ENCODE measurements at regions not wholly inside any gene's neighbourhood (a gene's known extent, or its start where the extent isn't known, plus 50 kb on each side); places are given as distances from the start of the nearest gene placed in this dataset.

DNA sequence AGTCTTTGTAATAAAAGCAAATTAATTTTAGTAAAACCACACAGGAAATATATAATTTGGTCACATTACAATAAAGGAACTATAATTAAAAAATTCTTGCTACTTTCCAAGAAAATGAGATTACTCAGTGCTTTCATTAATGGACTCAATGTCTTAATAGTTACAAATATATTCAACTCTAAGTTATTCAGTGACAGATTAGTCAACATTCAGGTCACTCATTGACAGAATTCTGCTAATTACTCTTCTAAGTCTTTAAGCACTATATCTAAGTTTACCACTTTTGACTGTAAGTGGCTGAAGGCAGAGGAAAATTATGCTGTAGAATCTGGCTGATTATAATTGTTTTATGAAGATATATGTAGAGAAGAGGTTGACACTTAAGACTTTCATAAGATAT lies 1365.0 kb downstream of the EFNB2 start:
- no peak for DNase-seq

DNA sequence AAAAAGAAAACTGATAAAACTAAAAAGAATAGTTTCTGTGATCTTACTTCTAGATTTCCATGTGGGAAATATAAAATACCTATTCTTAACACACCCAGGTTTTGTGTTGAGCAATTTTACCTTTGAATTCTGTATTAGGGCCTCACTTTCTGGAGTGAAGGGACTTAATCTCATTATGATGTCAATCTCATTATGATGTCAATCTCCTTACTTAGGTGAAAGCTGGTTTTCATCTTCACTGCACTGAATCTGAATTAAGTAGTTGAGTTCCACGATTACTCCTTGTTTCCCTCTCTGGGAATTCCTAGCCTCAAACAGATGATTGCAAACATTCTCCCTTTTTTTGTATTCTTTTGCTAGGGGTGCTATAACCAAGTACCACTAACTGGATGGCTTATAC lies 1367.2 kb downstream of the EFNB2 start:
- no peak for DNase-seq

DNA sequence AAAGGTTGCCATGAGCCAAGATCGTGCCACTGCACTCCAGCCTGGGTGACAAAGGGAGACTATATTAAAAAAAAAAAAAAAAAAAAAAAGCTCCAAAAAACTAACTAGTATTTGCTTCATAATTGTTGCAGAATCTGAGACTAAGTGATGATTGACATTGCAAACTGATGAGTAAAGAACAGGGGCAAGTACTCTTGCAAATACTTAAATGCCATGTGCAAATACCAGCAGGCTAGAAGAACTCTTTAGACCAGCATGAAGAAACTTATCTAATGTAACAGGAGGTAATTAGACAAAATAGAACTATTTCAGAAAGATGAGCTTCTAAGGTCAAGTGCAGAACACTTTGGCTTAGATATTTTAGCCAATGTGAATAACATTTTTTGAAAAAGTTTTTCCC lies 1368.1 kb downstream of the EFNB2 start:
- DNase-seq = no peak

DNA sequence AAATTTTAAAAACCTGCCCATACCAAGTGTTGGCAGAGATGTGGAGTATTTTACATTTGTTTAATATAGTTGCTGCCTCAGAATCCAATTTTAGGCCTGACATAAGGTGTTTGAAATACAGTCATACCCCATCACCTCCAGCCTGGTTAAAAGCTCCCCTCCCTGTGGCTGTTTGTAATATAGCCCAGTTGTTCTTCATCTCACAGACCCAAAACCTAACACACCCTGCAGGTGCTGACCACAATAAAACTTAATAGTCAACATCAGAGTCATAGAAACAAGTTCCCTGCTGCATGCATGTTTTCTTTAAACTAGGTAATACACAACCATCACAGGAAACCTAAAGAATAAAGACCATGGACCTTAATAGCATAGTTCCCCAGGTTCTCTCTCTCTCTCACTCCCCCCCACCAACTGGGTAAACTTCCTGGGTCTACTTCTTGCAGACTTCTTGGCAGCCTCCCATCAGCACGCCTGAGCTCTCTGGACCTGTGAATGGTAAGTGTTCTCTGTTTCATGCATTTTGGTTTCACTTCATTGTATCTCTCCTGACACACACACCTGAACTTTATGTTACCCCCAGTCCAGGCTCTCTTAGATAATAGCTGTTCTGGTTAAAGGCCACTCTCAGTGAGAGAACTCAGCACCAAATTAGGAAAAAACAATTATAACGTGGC lies 1369.9 kb downstream of the EFNB2 start:
- DNase-seq = no peak

DNA sequence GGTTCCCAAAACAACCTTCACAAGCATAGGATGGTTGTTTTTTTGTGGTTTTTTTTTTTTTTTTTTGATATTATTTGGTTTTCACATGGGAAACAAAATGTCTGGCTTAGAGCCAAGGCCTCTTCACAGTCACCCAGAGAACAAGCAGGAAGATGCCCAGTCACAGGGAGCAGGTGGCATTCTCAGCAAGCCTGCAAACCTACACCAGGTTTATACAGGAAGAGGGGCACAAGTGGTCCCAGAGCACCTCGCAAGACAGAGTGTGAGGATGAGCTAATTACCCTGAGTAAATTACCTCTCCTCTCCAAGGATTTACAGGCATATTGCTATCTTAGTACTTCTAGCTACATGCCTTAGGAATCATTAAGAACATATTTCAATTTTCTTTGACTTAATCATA lies 1375.6 kb downstream of the EFNB2 start:
- DNase-seq = no peak

DNA sequence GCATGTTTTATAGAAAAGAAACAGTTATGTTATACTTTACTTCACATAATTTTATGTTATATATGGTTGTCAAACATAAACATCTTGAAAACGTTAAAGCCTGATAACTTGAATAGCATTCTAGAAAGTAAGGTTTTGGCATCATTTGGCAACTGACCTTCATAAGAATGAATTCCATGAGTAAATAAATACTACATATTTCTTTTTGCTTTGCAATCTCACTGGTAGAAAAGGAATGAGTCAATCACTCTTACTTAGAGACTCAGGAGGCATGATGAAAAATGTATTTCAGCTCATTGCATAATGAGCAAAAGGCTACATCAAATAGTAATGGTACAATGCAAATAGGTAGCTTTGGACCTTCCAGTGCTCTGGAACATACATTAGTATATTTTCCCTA lies 1381.9 kb downstream of the EFNB2 start:
- peak; percentile 3 for DNase-seq

DNA sequence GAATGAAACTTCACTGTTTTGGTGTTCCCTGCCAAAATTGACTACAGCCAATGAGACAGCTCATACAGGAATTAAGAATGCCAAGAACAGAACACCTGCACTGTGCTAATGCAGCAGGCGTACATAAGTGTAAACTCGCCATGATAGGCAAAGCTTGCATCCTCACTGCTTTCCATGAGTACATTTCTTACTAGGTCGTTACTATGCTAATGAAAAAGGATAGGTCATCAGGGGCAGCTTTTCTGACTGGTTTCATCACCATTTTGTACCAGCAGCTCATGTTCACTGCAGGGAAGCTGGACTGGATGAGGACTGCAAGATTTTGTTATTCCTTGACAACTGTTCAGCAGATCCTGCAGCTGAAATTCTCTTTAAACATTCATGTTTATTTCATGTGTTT lies 1383.8 kb downstream of the EFNB2 start:
- no peak for DNase-seq

DNA sequence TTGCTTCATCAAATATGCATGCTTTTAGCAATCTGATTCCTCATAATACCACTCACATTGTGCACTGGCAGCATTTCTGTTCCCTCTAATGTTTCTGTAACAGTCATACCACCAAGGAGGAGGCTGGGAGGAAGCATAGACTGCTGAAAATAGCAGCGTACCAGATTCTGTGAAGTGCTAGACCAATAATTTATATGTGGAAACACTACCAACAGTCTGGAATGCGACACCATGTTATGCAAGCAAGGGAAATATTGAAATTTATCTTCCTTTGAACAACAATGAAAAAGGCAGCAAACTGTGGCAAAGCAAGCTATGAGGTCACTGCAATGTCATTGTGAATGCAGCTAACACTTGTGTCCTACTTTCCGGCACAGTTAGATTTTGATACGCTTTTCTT lies 1388.0 kb downstream of the EFNB2 start:
- DNase-seq = no peak

DNA sequence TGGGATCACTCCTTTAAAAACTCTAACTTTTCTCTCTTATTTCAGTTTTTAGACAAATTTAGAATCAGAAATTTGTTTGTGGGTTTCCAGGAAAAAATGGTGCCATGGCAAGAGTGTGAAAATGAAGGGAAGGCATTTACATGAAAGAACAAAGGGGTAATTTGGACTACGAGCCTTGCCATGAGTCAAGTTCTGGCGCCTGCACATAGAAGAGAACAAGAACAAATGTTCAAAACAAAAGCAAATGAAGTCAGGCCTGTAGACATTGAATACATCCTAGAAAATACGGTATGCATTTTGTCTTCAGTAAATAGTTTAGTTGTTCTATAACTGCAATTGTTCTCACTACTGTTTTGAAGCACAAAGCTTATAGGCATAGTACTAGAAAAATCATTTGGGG lies 1390.5 kb downstream of the EFNB2 start:
- no peak for DNase-seq

DNA sequence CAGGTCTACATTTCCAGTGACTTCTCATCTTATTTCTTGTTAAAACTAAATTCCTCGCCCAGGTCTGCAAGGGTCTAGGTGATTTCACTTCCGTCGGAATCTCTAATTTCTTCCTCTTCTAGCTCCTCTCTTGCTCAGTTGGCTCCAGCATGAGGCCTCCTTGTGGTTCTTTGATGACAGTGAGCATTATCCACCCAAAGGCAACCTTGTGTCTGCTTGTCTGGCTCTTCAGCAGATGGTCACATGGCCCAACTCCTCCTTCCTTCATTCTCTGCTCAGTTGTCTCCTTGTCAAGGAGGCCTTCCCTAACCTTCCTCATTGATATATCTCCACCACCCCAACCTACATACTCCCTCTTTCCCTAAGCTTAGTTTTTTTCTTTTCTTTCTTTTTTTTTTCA lies 1391.4 kb downstream of the EFNB2 start:
- DNase-seq = no peak

DNA sequence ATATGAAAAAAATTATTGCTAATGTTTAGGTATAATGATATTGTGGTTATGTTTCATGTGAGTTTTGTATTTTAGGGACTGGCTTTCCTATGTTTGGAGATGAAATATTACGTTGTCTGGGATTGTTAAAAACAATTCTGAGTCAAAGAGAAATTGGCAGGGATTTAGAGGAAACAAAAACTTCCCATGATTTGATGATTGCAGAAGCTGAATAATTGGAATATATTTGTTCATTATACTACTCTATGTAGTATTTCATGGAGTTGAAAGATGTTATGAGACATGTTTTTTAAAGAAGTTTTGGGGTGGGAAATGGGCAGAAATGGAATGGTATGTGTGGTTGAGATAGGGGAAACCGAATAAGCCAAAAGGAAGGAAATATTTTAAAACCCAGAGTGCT lies 1392.9 kb downstream of the EFNB2 start:
- DNase-seq = no peak

DNA sequence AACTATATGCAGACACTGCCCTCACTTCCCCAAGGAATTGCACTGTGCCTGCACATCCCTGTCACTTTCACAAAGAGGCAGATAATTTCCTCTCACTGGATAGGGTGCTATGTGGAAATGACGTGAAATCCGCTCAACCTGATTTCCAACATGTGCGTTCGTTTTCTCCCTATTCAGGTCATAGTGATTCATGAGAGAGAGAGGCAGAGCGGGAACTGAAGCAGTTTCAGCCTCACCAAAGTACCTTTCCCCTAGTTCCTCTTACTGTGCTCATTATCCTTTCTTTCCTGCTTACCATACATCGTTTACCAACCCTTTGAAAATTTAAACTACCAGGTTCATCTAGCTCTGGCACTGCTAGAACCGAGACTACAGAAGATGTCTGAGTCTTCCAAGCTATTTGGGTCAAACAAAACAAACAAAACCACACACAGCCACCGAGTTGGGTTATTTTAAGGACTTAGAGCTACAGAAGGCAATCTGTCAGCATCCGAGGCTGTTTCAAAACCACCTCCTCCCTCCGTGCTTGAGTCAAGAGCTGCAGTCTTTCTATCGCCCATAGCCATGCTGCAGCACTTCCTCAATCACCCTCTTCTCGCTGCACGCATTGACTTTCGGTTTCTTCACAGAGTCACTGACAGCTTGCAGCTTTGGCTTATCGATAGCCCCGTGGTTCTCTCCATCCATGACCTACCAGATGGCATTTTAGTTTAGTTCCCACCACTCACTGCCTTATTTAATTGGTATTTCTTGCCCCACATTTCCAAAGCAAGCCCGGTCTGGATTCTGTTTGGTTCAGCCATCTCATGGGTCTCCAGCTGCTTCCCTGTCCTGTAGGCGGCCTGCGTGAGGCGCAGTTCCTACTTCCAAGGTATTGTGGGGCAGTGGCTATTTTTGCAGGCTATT lies 1395.8 kb downstream of the EFNB2 start:
- no peak for DNase-seq

DNA sequence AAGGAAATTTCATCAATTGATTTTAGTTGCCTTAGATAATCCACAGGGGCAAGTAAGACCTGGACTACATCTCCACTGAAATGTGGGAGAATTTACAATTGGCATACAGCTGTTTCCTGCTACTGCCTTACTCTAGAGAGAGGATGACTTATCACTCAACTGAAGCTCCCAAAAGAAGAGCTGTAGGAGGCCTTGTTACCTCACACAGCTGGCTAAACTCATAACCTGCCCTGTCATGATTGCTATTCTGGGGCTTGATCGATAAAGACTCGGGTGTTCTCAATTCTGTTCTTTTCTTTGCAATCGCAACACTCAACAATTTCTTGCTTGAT lies 1396.4 kb downstream of the EFNB2 start:
- no peak for DNase-seq

DNA sequence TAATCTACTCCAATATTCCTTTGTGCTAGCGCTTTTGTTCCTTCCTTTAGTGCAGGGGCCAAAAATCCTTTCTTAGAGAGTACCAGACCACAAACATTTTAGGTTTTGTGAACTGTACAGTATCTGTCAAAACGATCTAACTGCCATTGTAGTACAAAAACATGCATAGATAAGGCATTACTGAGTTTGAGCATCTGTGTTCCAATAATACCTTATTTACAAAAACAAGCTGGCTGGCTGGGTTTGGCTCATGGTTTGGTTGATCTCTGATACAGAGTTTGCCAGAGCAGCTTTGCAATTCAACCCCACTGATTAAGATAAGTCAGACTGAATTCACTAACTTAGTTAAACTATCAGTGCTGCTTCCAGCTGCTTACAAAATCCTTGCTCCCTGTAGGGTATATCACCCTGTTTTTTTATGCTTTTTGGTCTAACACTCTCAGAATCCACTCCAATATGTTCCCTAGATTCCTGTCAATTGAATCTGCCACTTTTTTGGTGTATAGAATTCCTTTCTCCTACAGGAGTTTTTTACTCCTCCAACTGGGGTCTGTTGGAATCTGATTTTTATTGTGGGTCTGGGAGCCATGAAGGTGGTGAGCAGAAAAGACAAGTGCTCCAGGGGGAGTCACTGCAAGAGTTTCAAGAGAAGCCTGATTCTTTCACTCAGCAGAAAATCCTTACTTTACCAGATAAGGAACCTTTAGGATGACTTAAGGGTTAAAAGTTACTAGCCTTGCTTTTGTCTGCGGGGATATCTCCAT lies 1399.4 kb downstream of the EFNB2 start:
- no peak for DNase-seq

DNA sequence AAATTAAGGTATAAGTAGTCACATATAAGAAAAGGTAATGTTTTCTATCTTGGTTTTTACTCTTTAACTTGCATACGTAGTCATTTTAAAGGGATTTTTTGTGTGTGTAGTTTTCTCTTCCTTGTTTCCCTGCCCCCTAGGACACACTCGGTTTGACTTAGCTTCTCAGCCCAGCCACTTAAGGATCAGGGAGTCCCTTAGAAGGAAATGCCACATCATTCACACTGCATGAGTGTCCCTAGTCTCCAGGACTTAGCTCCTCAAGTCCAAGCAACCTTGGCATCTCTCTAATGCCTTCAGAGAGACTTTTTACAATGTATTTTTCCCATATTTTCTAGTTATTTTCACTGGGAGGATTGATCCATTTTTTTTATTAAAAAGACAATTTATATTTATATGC lies 1407.7 kb downstream of the EFNB2 start:
- no peak for DNase-seq

DNA sequence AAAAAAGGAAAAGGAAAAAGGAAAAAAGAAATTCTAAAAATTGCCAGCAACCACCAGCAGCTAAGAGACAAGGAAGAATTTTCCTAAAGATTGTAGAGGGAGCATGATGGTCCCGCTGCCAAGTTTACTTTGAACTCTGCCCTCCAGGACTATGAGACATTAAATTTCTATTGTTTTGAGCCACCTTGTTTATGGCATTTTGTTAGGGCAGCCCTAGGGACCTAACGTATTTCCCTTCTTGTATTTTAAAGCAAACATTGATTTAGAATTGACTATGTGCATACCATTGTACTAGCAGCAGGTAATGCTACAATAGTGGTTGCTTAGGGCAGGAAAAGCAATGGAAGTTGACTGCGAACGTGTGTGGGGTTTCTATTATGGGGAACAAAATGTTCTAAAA lies 1414.2 kb downstream of the EFNB2 start:
- no peak for DNase-seq

DNA sequence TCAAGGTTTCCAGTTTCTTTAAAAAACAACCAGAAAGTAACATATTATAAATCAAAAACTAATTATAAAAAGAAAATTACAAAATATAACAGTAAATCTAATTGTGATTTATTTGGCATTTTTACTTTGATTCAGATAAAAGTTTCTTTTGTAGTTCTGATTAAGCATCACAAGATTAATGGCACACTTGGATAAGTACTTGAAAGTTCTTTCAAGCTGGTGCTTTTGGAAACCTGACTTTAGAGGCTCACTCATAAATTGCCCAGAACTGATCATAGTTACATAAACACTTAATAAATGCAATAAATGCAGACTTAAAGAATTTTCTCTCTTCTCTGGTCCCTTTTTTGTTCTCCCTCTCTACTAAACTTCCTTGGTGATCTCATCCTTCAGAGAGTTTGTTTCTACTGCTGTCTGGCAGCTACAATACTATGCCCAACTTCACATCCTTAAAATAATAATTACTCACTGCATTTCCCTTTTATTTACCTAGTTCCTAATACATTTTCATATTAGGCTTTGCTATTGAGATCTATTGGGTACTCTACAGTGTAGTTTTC lies 1417.0 kb downstream of the EFNB2 start:
- DNase-seq = no peak

DNA sequence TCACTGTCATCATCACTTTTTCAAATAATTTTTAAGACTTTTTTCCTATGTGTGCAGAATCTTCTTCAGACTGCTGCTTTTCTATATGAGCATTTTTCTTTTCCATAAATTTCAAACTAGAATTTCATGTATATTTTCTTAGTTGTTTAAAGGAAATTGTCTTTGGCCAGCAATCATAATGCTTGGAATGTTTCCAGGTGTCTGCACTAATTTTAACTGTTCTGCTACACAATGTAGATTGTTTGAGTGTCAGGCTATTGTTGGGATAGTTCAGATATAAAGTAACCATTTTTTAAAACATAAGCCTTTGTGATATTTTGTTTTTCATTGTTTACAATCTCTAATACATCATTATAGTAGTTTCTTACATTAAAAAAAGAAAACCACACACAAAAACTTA lies 1418.5 kb downstream of the EFNB2 start:
- no peak for DNase-seq

DNA sequence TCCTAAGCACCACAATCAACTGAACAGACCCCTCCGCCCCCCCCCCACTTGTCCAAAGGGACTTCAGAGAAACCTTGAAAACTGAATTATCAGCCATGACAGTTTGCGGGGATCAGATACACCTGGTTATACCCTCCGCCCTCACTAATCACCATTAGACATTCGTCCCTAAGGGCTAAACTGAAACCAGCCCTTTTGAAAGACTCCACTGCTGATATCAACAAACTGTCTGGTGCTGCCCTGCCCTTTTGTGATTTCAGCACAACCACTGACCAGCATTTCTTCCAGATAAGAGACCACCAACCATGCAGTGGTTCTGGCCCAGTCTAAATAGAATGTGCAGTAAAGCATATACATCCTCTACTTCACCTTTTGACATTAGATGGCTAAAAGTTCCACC lies 1422.9 kb downstream of the EFNB2 start:
- no peak for DNase-seq

DNA sequence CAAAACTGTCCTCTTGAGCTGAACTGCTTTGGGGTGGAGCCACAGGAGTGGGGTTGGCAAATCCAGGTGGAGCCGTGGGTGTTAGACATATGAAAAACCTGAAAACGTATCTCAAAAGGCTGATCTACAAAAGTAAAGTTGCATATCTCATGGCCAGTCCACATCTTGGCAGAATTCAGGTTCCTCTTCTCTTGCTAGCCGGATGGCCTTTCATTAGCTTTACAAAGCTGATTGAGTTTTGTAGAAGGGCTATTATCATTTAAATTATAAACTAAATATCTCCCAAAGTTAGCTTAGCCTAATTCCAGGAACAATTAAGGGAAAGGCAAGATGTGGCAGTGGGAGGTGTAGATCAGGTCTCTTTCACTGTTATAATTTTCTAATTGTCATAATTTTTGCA lies 1427.7 kb downstream of the EFNB2 start:
- DNase-seq = no peak

DNA sequence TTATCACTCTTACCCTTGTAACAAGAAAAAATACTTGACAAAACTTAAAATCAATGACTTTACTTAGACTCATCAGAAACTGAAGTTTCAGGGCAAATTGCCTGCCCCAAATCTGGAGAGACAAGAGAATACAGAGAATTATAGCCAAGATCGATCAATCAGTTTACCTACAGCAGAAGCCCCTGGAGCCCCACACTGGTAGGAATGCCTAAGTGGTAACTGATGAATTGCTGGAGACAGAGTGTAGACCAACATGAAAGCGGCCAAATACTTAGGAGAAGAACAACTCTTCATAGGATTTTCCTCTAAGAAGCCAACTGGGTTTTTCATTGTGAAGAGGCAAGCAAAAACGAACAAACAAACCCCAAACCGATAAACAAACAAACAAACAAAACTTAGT lies 1430.0 kb downstream of the EFNB2 start:
- DNase-seq = no peak

DNA sequence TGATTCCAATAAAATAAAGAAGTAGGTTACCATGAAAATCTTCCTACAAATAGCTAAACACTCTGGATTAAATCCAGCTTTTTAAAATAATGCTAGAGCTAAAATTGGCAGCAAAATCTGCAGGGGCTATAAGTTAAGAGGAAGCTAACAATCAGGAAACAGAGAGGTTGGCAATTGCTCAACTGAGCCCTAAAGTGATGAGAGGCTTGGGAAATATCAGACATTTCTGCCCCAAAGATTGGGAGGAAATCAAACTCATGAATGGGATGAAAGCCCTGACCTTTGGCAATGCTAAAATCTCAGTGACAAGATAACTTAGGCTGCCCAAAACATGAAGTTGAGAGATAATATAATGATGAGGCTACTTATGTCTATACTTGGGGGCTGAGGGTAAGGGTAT lies 1437.9 kb downstream of the EFNB2 start:
- no peak for DNase-seq

DNA sequence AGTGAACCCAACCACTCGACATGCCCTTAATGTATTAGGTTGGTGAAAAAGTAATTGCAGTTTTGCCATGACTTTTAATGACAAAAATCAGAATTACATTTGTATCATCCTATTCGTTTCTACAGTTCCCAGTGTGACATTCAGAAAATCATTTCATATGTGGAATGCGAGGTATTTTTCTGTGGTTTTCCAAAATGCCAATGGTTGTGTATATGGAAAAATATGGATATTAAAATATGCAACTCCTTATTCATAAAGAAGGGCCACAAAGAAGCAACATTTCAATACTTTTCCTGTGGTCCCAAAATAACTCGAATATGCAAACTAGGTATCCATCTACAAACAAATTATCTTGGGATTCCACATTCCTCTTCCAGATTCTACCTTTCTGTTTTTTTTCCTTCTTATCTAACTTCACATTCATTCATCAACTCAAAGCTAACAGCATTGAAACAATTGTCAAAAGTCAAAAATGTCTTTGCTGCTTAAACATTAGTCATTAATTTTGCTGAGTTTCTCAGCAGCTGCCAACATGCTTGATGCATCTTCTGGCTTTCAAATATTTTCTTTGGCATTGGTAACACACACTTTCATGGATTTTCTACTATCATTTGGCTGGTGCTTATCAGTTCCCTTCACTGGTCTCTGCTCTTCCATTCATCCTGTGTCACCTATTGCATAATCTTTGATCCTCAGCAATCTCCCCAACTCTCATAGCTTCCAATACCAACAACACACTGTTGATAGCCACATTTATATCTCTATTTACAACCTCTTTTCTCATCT lies 1445.4 kb downstream of the EFNB2 start:
- DNase-seq = peak; percentile 86
